ENCODE measurements at regions not wholly inside any gene's neighbourhood (a gene's known extent, or its start where the extent isn't known, plus 50 kb on each side); places are given as distances from the start of the nearest gene placed in this dataset.

DNA sequence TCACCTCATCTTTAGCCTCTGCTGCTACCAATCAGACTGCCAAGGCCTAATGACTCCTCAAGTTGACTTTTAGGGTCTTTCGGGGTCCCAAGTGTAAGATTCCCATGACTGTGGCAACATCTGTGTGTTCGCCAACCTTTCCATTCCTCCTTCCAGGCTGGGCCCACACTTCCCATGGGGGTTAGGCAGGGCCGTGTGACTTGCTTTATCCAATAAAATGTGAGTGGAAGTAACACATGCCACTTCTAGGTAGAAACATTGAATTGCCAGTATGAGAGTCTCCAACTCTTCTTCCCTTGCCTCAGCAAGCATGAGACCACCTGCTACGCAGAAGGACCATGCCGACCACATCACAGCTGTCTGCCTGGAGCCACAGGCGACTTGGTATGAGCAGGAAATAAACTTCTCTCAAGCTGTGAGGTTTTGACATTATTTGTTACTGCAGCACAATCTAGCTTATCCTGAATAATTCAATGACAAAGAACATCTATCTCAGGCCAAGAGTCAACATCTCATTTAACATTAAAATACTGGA, 190.4 kb upstream of the IER5L start:
- in situ Hi-C loops (cut with MboI; ENCODE audit: low sequenced_read_pairs), result no loop called here

DNA sequence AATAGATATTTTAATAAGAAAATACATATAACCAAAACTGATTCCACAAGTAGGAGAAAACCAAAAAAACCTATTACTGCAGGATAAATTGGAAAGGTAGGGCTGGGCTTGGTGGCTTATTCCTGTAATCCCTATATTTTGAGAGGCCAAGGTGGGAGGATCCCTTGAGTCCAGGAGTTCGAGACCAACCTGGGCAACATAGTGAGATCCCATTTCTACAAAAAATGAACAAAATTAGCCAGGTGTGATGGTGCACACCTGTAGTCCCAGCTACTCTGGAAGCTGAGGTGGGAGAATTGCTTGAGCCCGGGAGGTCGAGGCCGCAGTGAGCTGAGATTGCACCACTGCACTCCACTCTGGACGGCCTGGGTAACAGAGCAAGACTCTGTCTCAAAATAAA, 189.2 kb upstream of the IER5L start:
- in situ Hi-C loops (cut with MboI; ENCODE audit: low sequenced_read_pairs), result no loop called here

DNA sequence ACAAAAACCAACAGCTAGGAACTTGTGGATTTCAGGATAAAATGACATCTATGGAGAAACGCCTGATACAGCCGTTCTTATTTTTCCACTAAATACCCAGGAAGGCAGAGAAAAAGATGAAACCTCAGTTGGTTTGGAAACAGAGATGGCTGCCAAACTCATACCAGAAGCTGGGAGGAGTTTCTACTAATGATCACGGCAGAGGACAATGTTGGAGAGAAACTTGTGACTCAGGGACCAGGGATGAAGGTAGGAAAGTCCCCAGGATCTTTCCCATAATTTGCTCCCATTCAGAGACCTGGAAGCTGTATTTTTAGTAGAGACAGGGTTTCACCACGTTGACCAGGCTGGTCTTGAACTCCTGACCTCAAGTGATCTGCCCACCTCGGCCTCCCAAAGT, 187.1 kb upstream of the IER5L start:
- in situ Hi-C loops (cut with MboI; ENCODE audit: low sequenced_read_pairs), result no loop called here

DNA sequence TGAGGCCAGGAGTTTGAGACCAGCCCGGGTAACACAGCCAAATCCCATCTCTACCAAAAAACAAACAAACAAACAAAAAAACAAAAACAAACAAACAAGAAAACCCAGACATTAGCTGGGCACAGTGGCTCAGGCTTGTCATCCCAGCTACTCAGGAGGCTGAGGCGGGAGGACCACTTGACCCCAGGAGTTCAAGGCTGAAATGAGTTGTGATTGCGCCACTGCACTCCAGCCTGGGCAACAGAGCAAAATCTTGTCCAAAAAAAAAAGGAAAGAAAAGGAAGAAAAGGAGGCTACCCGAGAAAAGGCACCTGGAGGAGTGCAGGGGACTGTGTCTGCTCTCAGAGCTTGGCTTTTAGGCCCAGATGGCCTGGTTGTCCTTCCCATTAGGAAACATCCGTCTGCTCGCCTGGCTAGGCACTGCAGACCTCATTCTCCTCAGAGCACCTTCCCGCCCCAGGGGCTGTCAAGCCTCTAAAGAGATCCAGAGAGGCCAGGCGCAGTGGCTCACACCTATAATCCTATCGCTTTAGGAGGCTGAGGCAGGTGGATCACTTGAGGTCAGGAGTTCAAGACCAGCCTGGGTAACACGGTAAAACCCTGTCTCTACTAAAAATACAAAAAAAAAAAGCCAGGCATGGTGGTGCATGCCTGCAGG, 185.3 kb upstream of the IER5L start:
- in situ Hi-C loops (cut with MboI; ENCODE audit: low sequenced_read_pairs), result no loop called here

DNA sequence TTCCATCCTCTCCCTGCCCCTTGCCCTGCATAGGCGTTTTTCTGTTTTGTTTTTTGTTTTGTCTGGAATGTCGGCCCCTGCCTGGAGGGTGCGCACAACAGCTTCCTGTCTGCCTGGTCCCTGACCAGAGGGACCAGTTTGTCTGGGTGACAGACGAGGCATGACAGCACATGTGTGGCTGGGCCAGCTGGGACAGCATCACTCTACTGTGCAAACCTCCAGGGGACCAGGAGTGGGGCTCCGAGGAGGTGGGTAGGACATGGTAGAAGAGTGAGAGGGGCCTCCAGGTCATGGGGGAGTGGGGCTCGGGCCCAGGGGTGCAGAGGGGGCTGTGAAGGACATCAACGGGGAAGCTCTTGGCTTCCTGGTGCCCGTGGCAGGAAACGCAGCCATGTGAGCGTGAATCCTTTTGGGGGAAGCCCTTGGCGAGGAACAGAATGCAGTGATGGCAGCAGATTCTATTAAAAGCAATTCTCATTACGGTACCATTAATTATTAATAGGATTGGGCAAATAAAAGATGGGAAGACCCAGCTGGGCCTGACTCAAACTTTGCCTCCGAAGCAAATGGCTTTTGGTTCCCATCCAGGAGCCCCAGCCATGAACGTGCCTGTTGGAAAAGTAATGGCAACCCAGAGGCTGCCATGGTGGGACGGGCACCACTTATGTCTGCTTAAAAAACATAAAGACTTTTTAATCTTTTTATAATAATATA, 184.4 kb upstream of the IER5L start:
- in situ Hi-C loops (cut with MboI; ENCODE audit: low sequenced_read_pairs), result no loop called here

DNA sequence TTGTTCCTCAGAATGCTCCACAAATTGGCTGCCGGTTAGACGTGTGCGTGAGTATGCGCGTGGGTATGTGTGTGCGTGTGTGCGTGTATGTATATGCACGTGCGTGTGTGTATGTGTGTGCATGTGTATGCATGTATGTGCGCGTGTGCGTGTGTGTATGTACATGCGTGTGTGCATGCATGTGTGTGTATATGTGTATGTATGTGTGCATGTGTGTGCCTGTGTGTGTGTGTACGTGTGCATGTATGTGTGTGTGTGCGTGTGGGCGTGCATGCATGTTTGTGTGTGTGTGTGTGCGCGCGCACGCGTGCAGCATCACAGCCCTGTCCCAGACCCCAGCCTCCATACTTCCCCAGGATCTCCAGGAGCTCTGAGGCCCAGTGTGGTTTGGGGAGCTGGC, 183.1 kb upstream of the IER5L start:
- in situ Hi-C loops (cut with MboI; ENCODE audit: low sequenced_read_pairs), result no loop called here

DNA sequence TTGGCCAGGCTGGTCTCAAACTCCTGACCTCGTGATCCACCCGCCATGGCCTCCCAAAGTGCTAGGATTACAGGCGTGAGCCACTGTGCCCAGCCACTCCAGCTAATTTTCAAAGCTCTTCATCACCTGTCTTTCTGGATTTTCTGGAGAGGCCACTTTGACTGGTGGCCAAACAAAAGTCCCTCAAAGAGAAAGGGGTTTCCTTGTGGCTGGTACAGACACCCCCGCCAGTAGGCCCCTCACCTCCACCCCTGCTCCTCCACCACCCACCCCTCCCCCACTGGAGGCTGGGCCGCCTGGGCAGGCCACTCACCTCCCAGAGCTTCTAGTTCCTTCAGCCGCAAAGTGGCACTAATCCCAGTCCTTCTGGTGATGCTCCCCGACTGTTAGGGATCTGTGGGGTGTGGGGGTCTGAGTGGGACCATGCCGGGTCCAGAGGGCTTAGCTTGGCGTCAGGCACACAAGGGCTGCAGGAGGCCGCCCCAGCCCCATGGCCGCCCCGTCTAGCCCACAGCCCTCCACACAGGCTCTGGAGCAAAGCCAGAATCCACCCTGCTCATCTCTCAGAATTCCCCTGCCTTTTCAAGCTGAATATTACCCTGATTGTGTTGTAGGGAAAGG, 182.0 kb upstream of the IER5L start:
- in situ Hi-C loops (cut with MboI; ENCODE audit: low sequenced_read_pairs), result no loop called here

DNA sequence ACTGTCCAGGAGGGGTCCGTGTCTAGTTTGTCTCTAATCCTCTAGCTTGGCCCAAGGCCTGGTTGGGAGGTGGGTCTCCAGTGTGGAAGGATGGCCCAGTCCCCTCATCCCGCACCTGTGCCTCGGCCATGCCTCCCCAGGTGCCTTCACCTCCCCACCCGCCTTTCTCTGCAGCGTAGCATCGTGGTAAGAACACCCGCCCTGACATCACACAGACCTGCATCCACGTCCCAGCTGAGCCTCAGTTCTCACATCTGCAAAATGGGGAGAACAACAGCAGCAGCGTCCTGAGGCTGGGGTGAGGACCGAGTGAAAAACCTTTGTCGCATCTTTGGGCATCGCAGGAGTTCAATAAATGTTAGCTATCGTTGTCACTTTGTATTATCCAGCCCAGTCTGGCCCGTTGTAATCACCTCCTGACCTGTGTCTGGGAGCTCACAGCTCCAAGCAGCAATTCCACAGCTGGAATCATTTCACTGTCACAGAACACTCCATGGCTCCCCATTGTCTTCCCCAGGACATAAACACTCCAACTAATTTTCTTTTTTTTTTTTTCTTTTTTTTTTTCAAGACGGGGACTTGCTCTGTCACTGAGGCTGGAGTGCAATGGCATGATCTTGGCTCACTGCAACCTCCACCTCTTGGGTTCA, 181.2 kb upstream of the IER5L start:
- in situ Hi-C loops (cut with MboI; ENCODE audit: low sequenced_read_pairs), result no loop called here

DNA sequence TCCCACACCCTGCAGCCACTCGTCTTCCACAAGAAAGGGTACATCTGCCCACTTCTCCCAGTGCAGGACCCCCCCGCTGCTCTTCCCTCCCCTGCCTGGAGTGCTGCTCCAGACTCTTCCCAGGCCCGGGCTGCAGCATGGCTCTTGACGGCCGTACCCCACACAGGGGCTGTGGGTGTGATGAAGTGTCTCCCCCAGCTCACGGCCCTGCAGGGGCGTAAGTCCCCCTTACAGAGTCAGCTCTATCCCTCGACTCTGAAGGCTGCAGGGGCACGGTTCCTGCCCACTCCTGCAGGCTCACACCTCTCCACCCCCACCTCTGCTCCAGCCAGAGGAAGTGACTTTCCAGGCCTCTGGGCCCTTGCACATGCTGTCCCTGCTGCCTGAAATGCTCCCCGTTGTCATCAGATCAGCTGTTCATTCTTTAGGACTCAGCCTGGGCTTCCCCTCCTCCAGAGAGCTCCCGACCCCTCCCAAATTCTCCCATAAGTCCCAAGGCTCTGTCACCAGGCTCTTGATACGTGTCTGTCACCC, 180.6 kb upstream of the IER5L start:
- in situ Hi-C loops (cut with MboI; ENCODE audit: low sequenced_read_pairs), result no loop called here

DNA sequence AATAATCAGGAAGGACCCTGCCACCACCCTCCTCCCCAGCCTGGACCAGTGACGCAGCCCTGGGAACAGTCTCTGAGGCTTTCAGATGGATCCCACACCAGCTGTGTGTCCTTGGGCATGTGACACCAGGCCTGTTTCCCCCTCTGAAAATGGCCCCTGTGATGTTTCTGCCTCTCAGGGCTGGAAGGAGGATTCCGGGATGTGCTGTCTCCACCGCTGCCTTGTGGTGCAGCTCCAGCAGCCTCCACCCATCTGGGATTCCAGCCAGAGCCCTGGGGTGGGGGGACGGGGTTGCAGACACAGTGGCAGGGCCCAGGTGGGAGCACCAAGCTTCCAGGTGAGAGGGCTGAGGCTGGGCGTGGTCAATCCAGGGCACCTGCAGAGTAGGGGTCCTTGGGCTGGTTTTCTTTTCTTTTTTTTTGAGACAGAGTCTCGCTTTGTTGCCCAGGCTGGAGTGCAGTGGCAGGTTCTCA, 179.7 kb upstream of the IER5L start:
- in situ Hi-C loops (cut with MboI; ENCODE audit: low sequenced_read_pairs), result no loop called here

DNA sequence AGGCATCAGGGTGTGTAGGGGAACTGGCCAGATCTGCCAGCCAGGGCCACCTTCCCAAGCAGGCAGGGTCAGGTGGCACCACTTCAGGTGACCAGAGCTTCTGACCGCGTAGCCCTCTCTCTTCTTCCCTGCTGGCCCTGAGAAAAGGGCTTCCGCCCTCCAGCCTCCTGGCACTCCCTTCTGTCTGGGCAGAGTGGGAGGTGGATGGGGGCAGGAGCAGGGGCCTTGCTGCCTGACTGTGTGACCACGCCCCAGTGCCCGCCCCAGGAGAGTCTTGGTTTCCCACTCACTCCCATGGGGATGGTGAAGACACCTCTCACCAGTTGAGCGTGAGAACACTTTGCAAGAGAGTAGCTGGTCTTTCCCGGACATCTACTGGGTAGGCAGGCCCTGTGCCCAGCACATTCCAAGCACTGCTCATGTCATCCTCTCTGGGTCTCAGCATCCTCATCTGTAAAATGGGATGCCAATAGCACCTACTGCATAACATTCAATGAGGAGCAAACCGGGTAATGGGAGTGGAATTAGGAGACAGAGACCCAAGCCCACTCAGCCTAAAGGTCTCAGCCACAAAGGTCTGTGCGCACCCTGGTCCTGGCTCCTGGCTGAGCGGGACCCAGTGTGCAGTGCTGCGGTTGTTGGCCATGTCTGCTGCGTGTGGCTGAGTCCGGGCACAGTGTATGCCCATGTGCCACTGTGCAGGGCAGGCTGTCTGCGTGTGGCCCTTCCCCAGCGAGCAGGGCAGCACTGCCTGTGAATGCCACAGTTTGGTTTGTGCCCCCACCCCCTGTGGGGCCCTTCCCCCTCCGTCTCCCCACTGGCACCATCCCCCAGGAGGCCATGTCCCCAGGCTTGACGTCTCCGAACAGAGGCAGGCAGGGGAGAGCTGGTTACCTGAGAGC, 179.1 kb upstream of the IER5L start:
- in situ Hi-C loops (cut with MboI; ENCODE audit: low sequenced_read_pairs), result no loop called here

DNA sequence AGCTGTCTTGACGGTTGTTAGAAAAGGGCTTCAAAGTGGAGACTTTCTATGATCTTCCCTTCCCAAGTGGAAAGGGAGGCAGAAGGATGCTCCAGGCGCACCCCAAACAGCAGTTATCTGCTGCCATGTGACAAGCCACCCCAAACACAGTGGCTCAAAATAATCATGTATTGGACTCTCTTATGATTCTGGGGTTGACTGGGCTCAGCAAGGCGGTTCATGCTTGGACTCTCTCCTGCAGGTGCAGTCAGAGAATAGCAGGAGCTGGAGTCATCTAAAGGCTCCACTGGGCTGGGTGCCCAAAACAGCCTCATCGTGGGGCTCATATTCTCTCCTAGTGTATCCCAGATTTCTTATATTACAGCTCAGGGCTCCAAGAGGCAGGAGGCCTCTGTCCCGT, 177.6 kb upstream of the IER5L start:
- in situ Hi-C loops (cut with MboI; ENCODE audit: low sequenced_read_pairs), result no loop called here

DNA sequence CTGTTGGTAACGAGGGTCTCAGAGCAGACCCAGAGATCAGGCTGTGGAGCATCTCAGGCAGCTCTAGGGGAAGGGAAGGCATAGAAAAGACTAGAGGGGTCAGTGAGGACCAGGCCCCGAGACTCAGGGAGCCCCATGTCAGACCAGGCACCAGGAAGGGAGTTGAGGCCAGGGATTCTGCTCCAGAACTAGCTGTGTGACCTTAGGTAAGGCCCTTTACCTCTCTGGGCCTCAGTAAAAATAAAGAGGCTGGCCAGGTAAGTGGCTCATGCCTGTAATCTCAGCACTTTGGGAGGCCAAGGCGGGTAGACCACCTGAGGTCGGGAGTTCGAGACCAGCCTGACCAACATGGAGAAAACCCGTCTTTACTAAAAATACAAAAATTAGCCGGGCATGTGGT, 176.4 kb upstream of the IER5L start:
- in situ Hi-C loops (cut with MboI; ENCODE audit: low sequenced_read_pairs), result no loop called here

DNA sequence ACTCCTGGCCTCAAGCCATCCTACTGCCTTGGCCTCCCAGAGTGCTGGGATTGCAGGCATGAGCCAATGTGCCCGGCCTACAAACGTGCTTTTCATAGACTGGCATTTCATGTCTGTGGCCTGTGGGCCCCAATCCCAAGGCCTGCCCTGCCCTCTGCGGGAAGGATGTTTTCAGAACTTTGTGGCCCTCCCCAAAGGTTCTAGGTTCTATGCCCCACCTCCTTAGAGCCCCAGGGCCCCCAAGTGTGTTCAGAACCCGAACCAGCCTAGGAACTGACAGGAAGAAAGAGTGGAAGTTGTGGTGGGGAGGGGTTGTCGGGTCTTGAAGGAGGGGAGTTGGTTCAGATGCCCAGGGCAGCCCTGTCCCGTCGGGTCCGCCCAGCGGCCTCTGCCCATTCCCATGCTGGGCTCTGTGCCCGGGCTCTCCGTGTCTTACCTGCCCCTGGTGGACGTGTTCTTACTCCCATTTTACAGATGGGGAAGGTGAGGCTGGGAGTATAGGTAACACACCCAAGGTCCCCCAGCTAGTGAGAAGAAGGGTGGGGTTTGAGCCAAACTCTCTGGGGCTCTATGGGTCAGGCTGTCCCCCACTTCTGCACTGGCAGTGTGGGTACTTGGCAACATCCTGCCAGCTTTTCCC, 175.8 kb upstream of the IER5L start:
- in situ Hi-C loops (cut with MboI; ENCODE audit: low sequenced_read_pairs), result no loop called here

DNA sequence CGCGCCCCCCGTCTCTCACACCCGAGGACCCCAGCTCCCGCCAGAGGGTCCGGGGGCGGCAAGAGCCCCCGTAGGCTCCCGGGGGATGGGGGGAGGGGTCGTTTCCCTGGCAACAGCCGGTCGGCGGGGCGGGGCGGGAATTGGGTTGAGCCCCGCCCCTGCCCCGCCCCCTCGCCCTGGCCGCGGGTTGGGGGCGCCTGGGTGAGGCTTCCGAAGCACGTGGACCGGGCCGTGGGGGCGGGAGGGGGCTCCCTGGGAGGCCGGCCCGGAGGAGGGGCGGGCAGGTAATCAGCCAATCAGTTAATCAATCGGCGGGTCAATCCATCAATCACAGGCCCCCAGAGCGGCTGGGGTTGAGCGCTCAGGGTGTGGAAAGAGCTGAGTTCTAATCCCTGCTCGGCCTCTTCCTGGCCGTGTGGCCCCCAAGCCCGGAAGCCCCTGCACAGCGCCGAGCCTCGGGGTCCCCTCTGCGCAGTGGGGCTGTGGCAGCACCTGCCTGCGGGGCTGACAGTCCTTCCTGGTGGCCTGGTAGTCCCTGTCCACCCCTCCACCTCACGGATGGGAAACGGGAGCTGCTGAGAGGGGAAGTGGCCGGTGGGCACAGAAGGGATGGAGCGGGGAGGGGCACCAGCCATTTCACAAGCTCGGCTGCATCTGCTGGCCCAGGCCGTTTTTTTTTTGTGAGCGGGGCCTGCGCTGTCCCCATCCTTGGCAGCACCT, 174.2 kb upstream of the IER5L start:
- in situ Hi-C loops (cut with MboI; ENCODE audit: low sequenced_read_pairs), result no loop called here

DNA sequence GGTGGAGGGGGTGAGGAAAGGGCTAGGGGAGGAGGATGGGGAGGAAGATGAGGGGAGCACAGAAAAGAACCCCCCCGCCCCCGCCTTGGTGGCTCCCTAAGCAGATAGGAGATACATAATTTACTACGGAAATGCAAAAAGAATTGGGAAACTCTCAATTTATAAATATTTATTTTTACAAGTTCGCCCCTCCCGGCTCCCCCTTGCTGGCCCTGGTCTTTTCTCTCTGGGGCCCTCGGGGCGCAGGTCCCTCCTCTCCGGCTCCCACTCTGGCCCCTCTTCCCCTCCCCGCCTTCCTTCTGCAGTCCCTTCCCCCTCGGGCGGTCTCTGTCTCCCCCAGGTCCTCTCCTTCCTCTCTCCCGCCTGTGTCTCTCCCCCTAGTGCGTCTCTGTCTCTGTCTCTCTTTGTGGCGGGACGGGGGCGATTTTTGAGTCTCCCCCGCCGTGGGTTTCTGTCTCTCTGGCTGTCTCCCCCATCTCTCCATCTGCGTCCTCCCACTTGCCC, 173.6 kb upstream of the IER5L start:
- in situ Hi-C loops (cut with MboI; ENCODE audit: low sequenced_read_pairs), result no loop called here

DNA sequence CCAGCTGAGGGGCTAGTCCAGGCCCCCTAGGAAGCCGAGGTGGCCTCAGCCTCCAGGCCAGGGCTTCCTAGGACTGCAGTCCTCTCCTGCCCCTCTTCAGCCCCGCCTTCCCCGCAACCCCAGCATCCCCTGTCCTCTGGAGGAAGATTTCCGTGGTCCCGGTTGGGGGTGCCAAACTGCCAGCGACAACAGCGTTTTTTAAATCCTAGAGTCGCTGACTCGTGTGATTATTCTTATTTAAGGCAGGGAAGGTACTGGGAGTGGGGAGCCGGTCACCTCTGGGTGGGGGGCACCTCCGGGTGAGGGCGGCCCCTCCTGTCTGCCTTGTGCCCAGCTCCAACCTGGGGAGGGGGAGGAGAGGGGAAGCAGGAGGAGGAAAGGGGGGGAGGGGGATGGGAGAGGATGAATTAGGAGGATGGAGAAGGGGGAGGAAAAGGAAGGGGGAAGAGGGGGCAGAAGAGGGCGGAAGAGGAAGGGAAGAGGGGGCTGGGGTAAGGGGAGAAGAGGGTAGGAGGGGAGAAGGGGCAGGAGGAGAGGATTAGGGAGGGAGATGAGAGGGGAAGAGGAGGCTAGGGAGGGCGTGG, 173.1 kb upstream of the IER5L start:
- in situ Hi-C loops (cut with MboI; ENCODE audit: low sequenced_read_pairs), result no loop called here

DNA sequence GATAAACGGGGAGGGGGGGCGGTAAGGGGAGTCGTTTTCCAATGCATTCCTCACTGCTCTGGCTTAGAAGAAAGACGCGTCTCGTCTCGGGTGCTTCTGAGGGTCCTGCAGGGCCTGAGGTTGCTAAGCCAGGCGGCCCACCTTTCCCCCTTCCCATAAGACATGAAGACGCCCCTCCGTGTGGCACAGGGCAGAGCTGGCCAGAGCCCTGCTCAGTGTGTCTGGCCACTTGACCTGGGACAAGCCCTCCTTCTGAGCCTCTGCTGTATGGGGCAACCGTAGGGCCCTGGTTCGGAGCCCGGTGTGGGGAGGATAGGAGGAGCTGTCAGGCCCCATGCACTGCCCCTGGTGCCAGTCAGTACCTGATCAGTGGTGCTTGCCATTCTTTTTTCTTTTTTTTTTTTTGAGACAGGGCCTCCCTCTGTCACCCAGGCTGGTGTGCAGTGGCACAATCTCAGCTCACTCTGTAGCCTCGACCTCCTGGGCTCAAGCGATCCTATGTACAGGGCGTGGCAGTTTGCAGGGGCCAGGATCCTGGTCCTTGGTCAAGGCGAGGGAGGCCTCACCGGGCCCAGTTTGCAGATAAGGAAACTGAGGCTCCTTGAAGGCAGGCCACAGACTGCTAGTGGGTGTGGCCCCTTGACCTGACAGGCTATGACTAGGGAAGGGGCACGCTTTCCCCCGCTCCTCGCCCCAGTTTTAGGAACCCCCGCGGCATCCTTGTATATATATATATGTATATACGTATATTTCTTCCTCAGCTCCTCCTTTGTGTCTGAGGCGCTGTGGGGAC, 172.3 kb upstream of the IER5L start:
- in situ Hi-C loops (cut with MboI; ENCODE audit: low sequenced_read_pairs), result no loop called here
